GM12891 (cell line): ENCODE measurements at regions not wholly inside any gene's neighbourhood (a gene's known extent, or its start where the extent isn't known, plus 50 kb on each side); places are given as distances from the start of the nearest gene placed in this dataset.

Source experiments
- POLR2A ChIP-seq: IDR thresholded peaks from 2 replicates; pipeline ENCODE4 v1.6.1; 2011; ENCODE audit warnings: low read depth, low read length, control low read depth
- POLR2AphosphoS5 ChIP-seq: IDR thresholded peaks from 2 replicates; pipeline ENCODE4 v1.6.1; 2011; ENCODE audit warnings: low read depth, low read length, control low read depth
- SPI1 ChIP-seq: IDR thresholded peaks from 2 replicates; pipeline ENCODE4 v1.6.1; 2011; ENCODE audit warnings: low read depth, low read length, control low read depth
- TAF1 ChIP-seq: IDR thresholded peaks from 2 replicates; pipeline ENCODE4 v1.6.1; 2011; ENCODE audit warnings: low read depth, low read length, control low read depth

DNA sequence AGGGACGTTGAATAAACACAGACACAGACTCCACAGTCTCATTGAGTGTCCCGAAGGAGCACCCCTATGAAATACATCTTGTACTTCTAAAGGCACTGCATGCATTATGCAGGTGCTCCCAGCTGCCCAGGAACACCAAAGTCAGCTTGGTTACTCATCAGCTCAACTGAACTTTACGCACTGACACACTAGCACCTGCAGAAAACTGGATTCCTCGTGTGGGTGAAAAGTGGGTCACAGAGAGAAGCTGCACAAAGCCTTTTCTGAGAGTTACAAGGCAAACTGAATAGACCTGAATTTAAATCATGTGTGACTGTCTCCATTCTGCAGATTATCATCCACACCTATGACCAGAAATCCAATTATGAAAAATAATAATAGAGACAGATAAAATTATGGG lies 527.5 kb upstream of the NBEA start:
- TF ChIP-seq SPI1 (no peak), POLR2A (no peak), POLR2AphosphoS5 (no peak), TAF1 (no peak)
